NCI-H748 (cell line): ENCODE measurements at regions not wholly inside any gene's neighbourhood (a gene's known extent, or its start where the extent isn't known, plus 50 kb on each side); places are given as distances from the start of the nearest gene placed in this dataset.
"Not testable (repeated sequence)": the region's sequence is repeated elsewhere in the genome, so short reads cannot be mapped to it uniquely, and the experiment has no call there.

Experiments
- DNase-seq: peaks from one replicate; lab custom pipeline; 2025; ENCODE audit not compliant: unreplicated experiment; lab: John Stamatoyannopoulos, UW

DNA sequence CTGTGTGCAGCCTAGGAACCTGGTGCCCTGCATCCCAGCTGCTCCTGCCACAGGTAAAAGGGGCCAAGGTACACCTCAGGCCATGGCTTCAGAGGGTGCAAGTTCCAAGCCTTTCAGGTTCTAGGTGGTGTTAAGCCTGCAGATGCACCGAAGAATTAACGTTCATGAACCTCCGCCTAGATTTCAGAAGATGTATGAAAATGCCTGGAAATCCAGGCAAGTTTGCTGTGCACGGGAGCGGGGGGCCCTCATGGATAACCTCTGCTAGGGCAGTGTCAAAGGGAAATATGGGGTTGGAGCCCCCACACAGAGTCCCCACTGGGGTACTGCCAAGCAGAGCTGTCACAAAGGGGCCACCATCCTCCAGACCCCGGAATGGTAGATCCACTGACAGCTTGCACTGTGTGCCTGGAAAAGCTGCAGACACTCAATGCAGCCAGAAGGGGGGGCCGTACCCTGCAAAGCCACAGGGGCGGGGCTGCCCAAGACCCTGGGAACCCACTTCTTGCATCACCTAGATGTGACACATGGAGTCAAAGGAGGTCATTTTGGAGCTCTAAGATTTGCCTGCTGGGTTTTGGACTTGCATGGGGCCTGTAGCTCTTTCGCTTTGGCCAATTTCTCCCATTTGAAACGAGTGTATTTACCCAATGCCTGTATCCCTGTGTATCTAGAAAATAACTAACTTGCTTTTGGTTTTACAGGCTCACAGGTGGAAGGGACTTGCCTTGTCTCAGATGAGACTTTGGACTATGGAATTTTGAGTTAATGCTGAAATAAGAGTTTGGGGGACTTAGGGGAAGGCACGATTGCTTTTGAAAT, 145.2 kb upstream of the C1QTNF3 start:
- DNase-seq = not testable (repeated sequence)

DNA sequence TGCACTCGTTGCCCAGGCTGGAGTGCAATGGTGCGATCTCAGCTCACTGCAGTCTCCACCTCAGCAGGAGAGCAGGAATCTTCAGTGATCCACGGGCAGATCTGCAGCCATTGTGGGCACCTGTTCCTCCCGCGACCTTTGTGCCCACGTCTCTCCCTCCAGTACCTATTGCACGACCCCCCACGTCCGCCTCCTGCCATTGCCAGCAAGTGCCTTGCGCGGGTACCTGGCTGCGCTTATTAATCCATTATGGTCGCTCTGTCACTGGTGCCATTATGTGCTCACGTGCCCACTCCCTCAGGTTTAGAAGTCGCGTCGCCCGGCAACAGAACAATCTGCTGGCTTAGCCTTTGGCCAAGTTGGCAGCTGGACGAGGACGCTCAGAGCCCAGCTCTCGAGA, 146.2 kb upstream of the C1QTNF3 start:
- not testable (repeated sequence) for DNase-seq

DNA sequence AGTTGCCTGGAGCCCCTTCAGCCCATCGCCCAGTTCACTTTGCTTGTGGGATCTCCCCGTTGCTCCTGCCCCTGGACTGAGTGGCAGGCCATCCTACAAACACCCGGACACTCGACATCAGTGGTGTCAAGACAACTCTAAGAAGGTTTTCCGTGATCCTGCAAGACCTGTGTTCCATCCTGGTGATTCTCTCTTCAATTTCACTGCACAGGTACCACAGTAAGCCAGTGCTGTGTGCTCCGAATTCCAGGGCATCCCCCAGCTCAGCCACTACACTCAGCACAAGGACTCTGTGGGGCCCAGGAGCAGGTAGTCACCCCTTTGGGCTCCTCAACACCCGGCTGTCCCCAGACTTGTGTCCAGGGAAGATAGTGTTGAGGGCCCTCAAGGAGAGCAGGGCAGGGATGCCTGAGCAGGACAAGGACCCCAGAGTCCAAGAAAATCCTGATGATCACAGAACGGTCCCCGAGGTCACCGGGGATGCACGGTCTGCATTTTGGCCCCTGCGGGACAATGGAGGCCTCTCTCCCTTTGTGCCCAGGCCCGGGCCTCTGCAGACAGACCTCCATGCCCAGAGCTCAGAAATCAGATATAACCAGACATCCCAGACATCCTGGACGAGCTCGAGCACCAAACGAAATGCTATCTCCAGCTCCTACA, 146.9 kb upstream of the C1QTNF3 start:
- not testable (repeated sequence) for DNase-seq

DNA sequence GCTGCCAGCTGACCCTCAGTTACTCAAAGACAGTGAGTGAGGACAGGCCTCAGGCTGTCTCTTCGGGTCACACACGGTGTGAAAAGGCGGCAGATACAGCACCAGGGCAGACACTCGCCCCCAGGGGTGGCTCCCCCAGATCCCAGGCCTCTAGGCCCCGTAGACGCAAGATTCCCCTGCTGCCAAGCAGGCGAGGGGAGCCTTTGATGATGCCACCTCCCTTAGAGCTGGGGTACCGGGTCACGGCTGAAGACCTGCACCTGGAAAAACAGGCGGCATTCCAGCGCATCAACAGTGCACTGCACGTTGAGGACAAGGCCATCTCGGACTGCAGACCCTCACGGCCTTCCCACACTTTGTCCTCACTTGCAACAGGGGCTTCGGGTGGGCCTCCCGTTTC, 147.5 kb upstream of the C1QTNF3 start:
- DNase-seq = not testable (repeated sequence)

DNA sequence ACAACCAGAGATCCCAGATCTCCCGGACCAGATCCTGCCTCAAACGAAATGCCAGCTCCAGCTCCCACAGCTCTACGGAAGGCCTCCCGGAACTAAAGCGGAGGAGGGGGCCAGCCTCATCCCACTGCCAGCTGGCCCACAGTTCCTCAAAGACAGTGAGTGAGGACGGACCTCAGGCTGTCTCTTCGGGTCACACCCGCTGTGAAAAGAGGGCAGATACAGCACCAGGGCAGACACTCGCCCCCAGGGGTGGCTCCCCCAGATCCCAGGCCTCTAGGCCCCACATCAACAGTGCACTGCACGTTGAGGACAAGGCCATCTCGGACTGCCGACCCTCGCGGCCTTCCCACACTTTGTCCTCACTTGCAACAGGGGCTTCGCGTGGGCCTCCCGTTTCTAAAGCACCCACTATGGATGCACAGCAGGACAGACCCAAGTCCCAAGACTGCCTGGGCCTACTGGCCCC, 148.3 kb upstream of the C1QTNF3 start:
- not testable (repeated sequence) for DNase-seq

DNA sequence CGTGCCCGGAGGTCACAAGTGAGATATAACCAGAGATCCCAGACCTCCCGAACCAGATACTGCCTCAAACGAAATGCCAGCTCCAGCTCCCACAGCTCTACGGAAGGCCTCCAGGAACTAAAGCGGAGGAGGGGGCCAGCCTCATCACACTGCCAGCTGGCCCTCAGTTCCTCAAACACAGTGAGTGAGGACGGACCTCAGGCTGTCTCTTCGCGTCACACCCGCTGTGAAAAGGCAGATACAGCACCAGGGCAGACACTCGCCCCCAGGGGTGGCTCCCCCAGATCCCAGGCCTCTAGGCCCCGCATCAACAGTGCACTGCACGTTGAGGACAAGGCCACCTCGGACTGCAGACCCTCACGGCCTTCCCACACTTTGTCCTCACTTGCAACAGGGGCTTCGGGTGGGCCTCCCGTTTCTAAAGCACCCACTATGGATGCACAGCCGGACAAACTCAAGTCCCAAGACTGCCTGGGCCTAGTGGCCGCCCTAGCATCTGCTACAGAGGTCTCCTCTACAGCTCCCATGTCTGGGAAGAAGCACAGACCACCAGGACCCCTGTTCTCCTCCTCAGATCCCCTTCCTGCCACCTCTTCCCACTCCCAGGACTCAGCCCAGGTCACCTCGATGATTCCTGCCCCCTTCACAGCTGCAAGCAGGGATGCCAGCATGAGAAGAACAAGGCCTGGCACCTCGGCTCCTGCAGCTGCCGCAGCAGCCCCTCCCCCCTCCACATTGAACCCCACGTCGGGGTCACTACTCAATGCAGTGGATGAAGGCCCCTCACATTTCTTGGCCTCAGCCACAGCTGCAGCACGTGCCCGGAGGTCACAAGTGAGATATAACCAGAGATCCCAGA, 149.3 kb upstream of the C1QTNF3 start:
- DNase-seq = not testable (repeated sequence)

DNA sequence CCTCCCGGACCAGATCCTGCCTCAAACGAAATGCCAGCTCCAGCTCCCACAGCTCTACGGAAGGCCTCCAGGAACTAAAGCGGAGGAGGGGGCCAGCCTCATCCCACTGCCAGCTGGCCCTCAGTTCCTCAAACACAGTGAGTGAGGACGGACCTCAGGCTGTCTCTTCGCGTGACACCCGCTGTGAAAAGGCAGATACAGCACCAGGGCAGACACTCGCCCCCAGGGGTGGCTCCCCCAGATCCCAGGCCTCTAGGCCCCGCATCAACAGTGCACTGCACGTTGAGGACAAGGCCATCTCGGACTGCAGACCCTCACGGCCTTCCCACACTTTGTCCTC, 149.9 kb upstream of the C1QTNF3 start:
- DNase-seq = not testable (repeated sequence)

DNA sequence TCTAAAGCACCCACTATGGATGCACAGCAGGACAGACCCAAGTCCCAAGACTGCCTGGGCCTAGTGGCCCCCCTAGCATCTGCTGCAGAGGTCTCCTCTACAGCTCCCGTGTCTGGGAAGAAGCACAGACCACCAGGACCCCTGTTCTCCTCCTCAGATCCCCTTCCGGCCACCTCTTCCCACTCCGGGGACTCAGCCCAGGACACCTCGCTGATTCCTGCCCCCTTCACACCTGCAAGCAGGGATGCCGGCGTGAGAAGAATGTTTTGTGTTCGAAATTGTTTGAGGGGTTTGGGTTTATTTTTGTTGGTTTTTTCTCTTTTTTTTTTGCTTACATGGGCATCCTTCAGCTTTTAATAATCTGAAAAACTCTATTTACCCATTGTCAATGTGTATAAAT, 150.3 kb upstream of the C1QTNF3 start:
- not testable (repeated sequence) for DNase-seq

DNA sequence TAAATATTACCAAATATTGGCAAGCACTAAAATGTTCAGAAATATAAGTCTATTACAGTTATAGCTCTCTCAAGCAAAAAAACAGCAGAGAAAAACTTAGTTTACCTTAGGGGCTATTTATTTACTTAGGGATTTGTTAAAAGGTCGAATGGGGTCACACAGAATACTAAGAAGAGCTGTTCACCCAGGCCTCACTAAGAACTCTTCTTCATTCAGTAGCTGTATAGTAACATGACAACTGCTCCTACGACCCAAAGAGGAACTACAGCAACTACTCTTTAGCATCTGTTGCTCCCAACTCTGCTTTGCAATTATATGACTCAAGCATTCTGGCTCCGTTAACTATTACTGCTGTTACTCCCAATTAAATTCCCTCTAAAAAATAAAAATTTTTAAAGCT, 150.8 kb upstream of the C1QTNF3 start:
- DNase-seq = not testable (repeated sequence)

DNA sequence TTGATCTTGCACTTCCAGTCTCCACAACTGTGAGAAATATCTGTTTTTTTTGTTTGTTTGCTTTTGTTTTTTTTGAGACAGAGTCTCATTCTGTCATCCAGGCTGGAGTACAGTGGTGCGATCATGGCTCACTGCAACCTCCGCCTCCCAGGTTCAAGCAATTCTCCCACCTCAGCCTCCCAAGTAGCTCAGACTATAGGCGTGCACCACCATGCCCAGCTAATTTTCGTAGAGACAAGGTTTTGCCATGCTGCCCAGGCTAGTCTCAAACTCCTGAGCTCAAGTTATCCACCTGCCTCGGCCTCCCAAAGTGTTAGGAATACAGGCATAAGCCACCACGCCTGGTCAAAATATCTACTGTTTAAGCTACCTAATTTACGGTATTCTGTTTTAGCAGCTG, 153.1 kb upstream of the C1QTNF3 start:
- DNase-seq = not testable (repeated sequence)

DNA sequence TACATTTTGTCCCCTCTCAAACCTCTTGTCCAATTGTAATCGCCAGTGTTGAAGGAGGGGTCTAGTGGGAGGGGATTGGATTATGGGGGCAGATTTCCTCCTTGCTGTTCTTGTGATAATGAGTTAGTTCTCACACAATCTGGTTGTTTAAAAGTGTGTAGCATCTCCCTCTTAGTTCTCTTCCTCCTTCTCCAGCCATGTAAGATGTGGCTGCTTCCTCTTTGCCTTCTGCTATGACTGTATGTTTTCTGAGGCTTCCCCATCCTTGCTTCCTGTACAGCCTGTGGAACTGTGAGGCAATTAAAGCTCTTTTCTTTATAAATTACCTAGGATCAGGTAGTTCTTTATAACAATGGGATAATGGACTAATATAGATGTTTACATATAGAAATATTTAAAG, 162.3 kb upstream of the C1QTNF3 start:
- not testable (repeated sequence) for DNase-seq

DNA sequence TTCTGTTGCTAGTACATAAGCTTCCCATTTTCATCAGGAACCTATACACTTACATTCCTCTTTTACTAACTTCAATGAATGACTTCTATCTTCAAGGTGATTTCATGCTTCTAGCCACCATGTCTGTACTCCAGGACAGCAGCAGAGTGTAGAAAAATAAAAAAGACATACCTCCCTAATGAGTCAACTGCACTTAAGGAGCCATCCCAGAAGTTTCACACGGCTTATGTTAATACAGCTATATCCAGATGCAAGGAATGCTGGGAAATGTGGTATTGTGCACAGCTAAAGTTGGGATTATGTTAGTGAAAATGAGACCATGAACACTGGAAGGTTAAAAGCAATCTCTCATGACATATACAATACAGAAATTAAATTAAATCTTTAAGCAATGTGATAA, 174.4 kb upstream of the C1QTNF3 start:
- not testable (repeated sequence) for DNase-seq

DNA sequence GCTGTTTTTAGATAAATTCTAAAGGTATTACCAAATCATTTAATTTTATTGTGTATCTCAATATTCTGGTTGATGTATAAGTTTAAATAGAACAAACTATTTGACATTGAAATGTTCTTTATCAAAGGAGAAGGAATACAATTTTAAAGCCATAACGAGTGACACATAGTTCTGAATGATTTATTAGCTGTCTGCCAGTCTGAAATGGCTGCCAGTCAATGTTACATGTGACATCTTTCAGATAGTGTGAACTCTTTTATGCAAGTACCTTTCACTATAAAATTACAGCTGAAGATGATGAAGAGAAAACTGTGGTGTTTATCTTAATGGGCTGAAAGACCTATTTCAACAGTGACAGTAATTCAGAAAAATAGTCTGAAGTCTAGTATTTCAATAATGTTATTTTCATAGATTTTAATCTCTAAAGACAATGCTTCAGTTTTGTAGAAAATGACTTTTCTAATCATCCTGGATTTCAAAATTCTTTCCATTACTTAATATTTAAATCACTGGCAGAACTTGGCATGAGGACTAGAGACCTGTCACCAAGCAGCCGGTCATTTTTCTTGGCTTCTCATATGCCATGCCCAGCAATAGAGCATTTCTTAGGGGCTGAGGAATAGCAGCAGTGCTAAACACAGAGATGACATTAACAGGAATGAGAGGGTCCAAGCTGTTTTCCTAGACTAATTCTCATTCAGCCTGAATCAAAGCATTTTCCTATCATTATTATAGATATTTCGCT, 178.5 kb upstream of the C1QTNF3 start:
- not testable (repeated sequence) for DNase-seq

DNA sequence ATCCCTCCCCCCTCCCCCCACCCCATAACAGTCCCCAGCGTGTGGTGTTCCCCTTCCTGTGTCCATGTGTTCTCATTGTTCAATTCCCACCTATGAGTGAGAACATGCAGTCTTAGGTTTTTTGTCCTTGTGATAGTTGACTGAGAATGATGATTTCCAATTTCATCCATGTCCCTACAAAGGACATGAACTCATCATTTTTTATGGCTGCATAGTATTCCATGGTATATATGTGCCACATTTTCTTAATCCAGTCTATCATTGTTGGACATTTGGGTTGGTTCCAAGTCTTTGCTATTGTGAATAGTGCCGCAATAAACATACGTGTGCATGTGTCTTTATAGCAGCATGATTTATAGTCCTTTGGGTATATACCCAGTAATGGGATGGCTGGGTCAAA, 180.1 kb upstream of the C1QTNF3 start:
- not testable (repeated sequence) for DNase-seq

DNA sequence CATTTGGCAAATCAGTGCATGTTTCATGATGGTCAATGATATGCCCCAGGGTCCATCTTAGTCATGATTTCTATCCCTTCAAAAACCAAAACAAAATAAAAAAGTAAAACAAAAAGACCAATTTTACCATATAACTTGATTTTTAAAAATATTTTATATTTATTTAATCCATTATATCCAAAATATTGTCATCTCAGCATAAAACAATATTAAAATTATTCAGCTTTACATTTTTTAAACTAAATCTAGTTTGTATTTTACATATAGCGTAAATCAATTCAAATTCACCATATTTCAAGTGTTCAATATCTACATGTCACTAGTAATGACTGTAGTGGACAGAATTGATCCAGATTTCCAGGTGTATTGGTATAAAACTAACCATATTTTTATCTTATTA, 187.4 kb upstream of the C1QTNF3 start:
- DNase-seq = not testable (repeated sequence)

DNA sequence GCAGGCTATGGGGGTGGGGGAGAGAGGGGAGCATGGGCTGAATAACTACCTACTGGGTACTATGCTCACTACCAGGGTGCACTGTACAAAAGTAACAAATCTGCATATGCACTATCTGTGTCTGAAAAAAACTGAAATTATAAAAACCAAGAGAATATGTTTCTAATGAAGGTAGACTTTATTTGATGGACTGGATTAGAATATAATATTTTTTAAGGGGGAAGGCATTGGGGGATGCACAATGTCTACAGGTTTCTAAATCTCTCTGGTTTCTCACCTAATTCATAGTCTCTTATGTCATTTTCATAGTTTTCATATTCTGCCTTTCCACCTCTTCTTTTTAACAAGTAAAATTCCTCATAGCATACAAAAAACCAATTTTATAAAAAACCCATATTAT, 200.8 kb upstream of the C1QTNF3 start:
- DNase-seq = not testable (repeated sequence)

DNA sequence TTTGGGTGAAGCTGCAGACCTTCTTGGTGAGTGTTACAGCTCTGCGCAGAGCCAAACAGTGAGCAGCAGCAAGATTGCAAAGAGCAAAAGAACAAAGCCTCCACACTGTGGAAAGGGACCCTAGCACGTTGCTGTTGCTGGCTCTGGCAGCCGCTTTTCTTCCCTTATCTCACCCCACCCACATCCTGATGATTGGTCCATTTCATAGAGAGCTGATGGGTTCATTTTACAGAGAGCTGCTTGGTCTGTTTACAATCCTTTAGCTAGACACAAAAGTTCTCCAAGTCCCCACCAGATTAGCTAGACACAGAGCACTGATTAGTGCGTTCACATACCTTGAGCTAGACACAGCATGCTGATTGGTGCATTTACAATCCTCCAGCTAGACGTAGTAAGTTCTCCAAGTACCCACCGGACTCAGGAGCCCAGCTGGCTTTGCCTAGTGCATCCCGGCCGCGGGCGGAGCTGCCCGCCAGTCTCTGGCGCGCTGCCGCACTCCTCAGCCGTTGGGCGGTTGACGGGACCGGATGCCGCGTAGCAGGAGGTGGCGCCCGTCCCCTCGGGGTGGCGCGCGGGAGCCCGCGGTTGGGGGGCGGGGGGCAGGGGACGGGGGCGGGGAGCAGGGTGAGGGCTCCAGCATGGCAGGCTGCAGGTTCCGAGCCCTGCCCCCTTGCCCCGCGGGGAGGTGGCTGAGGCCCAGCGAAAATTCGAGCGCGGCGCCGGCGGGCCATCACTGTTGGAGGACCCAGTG, 201.4 kb upstream of the C1QTNF3 start:
- DNase-seq = not testable (repeated sequence)

DNA sequence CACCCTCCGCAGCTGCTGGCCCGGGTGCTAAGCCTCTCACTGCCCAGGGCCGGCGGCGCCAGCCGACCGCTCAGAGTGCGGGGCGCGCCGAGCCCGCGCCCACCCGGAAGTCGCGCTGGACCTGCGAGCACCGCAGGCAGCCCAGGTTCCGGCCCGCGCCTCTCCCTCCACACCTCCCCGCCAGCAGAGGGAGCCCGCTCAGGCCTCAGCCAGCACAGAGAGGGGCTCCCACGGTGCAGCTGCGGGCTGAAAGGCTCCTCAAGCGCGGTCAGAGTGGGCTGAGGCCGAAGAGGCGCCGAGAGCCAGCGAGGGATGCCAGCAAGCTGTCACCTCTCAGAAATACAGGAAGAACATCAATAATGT, 202.0 kb upstream of the C1QTNF3 start:
- DNase-seq = not testable (repeated sequence)

DNA sequence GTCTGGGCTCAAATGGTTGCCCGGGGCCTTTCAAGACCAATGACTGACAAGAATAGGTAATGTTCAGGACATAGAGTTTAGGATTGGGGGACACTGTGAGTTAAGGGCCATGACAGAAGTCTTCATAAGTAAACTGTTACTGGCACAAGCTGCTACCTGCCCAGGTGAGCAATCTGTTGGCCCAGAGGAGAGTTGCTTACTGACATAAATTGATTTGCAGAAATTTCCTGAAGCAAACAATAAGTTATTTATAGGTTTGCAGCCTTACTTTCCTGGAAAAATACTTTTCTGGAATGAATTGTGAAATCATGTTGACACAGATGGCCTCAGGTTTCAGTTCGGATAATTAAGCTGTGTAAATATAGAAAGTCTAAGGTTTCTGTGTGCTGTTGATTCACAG, 202.8 kb upstream of the C1QTNF3 start:
- peak; percentile 96 for DNase-seq

DNA sequence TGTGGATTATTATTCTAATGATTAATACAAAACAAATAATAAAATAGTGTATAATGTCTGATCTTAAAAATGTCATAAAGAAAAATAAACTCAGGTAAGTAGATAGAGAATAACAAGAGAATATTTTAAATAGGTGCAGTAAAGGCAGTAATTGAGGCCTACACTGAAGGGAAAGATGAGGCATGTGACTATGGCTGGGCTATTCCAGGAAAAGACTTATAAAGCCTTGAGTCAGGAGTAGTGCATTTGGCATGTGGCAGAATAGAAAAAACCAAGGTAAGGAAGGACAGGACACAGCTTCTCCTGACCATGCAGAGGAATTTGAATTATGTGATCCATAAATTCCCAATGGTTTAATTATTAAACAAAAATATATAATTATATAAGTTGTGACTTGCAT, 215.6 kb upstream of the C1QTNF3 start:
- DNase-seq = not testable (repeated sequence)
